AG09309 (cell line): ENCODE measurements at regions not wholly inside any gene's neighbourhood (a gene's known extent, or its start where the extent isn't known, plus 50 kb on each side); places are given as distances from the start of the nearest gene placed in this dataset.

Source experiments
- DNase-seq: peaks from one replicate; pipeline ENCODE4 v3.0.0-alpha.2; 2010; ENCODE audit warnings: low read depth
- H3K4me3 ChIP-seq: 2 replicates; pipeline ENCODE4 v1.5.1; 2011; ENCODE audit warnings: mild to moderate bottlenecking, low read depth, low read length, moderate library complexity; ENCODE audit not compliant: control insufficient read depth
- TF ChIP-seq, protein P1 (sequence below): IDR thresholded peaks from 2 replicates; pipeline ENCODE4 v1.5.1; 2011; ENCODE audit warnings: mild to moderate bottlenecking, low read depth, low read length, inconsistent platforms; ENCODE audit not compliant: insufficient read depth, control insufficient read depth; ENCODE audit errors: missing control alignments

DNA sequence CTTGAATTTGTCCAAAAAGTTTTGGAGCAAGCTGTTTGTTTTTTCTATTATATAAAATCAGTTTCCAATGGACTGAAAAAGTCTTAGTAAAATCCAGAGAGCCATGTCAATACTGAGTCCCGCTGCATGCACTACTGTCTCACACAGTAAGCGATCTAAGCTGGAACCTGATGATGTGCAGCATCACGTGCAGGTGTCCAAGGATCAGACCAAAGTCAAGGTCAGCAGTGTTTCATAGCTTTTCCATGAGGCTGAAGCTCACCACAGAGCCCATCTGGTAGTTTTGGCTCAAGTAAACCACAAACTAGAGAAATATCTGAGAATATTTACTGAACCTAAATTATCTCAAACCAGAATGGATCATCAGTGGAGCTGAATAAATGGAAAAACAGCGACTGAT lies 784.0 kb upstream of the SEMA6D start:
- DNase-seq = no peak
- no peak overlapping the region for H3K4me3 ChIP-seq
- TF ChIP-seq, protein P1, sequence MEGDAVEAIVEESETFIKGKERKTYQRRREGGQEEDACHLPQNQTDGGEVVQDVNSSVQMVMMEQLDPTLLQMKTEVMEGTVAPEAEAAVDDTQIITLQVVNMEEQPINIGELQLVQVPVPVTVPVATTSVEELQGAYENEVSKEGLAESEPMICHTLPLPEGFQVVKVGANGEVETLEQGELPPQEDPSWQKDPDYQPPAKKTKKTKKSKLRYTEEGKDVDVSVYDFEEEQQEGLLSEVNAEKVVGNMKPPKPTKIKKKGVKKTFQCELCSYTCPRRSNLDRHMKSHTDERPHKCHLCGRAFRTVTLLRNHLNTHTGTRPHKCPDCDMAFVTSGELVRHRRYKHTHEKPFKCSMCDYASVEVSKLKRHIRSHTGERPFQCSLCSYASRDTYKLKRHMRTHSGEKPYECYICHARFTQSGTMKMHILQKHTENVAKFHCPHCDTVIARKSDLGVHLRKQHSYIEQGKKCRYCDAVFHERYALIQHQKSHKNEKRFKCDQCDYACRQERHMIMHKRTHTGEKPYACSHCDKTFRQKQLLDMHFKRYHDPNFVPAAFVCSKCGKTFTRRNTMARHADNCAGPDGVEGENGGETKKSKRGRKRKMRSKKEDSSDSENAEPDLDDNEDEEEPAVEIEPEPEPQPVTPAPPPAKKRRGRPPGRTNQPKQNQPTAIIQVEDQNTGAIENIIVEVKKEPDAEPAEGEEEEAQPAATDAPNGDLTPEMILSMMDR = no peak

DNA sequence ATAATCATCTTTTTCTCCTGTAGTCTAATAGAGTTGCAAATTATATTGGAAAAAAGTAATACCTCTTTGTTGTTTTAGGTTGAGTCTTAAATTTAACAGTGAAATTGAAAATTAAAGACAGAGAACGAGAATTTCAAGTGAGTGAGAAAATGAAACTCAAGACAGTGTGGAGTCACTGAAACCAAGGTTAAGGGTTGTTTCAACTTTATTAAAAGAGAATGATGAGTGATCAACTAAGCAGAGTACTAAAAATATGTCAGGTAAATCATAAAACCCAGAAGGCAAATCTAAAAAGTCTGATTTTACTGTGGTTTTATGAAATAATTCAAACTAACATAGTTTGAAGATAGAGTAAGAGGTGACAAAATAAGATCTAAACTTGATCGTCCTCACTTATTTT lies 782.5 kb upstream of the SEMA6D start:
- H3K4me3 ChIP-seq = no peak overlapping the region
- DNase-seq = no peak
- TF ChIP-seq, protein P1 = no peak

DNA sequence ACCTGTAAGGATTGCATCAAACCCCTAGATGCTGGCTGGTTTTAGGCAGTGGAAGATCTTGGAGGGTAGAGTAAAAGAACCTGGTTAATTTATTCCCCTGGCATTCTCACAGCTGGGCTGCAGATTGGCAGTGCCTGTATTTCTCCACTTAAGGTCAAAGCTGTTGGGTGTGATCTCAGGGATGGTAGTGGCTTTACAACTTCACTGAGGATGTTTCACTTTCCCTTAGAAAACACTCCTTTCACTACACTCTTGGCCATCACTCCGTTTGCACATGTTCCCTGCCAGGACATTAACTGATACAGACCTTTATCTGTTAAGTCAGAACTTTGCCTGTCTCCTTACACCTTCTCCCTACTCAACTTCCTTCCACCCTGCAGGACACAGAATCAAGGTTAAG lies 779.1 kb upstream of the SEMA6D start:
- DNase-seq = no peak
- no peak overlapping the region for H3K4me3 ChIP-seq
- TF ChIP-seq, protein P1 = no peak

DNA sequence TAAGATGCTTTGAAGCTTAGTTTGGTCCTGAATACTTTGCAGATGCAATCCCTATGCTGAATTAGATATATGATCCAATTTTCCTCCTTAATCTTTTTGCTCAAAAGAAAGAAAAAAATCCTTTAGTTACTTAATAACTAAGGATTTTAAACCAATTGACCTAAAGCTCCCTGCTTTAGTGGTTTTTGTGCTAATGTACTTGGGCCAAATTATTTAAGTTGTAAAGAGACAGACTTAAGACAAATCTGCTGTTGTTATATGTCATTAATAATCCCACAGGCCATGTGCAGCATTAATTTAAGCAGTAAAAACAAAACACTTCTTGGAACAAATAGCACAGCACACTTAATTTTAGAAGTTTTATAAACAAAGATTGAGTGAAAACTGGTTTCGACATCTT lies 776.1 kb upstream of the SEMA6D start:
- TF ChIP-seq, protein P1 = no peak
- no peak overlapping the region for H3K4me3 ChIP-seq
- no peak for DNase-seq

DNA sequence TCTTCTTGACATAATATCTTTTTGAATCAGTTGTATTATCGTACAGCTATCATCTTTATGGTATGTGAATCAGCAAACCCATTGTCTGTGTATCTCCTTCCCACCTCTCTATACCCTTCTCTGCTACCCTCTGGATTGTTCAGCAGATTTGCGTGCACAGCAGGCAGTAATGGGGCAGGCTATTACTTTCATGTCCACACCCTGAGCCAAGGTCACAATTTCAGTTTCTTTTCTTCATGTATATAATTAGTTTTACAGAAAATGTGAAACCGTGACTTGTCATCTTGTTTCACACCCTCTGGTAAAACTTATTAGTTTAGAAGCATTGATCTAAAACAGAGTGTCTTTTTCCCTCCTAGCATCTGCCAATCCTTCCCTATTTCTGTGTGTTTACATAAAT lies 770.4 kb upstream of the SEMA6D start:
- TF ChIP-seq, protein P1 = no peak
- H3K4me3 ChIP-seq = no peak overlapping the region
- DNase-seq = no peak

DNA sequence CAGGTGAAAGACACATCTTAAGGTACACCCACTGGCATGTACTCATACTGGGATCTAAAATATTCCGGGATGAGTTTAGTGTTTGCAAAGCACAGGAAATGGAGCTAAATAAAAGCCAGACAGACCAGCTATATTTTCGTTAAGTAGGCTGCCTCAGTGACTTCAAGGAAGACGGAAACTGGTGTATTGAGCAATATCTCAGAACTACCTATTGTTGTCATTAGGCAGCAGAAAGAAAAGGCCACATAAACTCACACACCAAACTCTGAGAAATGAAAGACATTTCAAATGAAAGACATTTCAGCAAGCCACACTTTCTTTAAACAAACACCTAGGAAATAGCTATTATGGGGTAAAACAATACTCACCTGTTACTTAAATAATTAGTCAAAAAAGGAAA lies 761.7 kb upstream of the SEMA6D start:
- H3K4me3 ChIP-seq = no peak overlapping the region
- DNase-seq = no peak
- TF ChIP-seq, protein P1 = no peak

DNA sequence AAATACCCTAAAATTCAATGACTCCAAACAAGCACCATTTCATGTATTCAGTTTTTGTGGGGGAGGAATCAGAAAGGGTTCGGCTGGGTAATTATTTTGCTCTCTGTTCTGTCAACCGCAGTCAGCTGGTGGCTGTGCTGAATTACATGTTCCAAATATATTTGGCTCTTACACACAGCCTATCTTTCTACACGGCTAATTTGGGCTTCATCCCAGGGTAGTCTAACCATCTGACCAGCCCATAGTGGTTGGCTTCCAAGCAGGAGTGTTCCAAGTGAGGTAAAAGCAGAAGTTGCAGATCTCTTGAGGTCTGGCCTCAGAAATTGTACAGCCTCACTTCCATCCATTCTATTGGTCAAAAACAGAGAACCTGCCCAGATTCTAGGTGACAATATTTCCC lies 760.8 kb upstream of the SEMA6D start:
- TF ChIP-seq, protein P1 = no peak
- no peak overlapping the region for H3K4me3 ChIP-seq
- no peak for DNase-seq
